GM19193 (cell line): ENCODE measurements at regions not wholly inside any gene's neighbourhood (a gene's known extent, or its start where the extent isn't known, plus 50 kb on each side); places are given as distances from the start of the nearest gene placed in this dataset.

ENCODE experiments used
- POLR2A ChIP-seq: IDR thresholded peaks from 4 replicates; pipeline ENCODE4 v1.6.1; 2011; ENCODE audit not compliant: insufficient read depth, insufficient read length; ENCODE audit errors: extremely low read depth

DNA sequence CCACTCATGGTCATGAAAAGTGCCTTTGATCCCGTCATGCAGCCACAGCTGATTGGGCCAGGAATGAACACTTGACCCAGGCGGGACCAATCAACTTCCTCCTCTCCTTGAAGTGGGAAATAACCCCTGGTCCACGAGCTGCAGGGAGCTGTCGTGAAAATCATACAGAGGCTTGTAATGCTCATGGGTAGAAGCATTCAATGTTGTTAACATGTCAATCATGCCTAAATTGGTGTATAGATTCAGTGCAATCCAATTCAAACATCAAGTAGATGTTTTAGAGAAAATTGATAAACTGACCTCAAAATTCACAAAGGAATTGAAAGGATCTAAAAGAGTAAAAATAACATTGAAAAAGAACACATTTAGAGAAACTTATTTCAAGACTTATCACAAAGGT, 1019.0 kb upstream of the TMEM132C start:
- TF ChIP-seq POLR2A: no peak

DNA sequence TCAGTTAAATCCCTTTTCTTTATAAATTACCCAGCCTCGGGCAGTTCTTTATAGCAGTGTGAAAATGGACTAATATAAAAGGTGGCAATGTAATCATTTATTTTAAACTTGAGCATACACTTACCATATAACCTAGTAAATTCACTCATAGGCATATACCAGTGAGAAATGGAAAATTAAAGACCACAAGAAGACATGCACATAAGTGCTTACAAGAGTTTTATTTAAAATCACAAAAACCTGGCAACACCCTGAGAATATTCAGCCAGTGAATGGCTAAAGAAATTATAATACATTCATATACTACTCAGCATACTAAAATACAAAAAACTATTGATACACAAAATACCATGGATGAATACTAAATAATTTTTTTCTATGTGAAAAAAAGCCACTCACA, 1017.5 kb upstream of the TMEM132C start:
- no peak for TF ChIP-seq POLR2A

DNA sequence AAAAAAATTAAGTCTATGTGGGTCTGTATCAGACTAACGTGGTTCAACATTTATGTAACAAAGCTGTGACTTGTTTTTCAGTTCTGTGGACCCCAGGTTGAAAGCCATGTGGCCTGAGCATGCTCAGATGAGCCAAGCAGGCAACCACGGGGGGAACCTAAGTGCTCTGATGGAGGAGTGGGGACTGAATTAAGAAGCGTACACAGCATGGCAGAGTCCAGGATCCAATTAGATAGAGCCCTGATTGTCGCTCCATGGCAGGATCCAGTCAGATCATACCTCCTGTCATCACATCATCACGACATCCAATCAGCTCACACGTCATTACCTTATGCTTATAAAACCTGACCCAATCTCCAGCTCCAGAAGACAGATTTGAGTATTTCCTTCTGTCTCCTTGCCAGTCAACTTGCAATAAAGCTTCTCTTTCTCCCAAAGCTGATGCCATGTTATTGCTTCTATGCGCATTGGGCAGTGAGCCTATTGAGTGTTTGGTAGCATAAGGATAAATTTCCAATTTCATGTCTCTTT, 1013.1 kb upstream of the TMEM132C start:
- TF ChIP-seq POLR2A: no peak

DNA sequence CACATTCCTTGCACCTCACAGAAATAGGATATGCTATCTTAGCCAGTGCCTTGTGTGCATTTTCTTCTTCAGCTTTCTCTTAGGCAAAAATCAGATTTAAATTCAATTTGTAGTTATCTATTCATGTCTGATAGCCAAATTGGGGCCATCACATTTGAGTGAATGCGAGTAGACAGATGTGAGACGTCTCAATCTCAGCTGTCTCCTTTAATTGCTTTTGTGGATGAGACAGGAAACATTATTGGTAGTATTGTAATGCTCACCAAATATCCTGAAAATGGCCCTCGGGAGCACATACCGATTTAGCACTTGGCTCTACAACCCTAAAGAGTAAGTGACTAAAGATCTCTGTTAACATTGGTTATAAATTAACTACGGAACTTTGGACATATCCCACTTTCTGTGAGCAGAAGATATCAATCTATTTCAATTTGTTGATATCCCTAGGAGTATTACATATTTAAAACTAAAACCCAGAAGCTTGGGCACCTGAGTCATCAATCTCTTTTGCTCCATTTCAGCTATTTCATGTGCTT, 1012.5 kb upstream of the TMEM132C start:
- no peak for TF ChIP-seq POLR2A

DNA sequence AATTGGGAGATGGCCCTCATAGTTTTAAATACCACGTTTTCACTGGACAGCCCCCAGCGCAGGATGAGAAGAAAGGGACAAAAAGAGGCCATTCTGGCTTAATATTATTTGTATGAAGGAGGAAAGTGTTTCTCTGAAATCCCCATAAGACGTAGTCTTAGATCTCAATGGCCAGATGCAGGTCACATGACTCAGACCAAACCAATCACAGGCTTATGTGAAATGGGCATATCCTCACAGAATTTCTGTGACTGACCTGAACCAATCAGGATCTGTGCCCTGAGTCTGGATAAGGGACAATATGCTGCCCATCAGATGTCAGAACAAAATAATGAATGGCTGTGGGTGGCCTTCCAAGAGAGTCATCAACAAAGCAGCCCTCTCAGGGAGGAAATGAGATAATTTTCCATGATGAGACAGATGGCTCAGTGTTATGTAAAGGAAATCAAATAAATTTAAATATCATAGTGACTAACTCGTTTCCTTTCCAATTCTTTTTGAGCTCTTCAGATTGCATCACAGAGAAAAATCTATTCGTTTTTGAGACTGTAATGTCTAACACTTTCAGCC, 1009.5 kb upstream of the TMEM132C start:
- TF ChIP-seq POLR2A: no peak

DNA sequence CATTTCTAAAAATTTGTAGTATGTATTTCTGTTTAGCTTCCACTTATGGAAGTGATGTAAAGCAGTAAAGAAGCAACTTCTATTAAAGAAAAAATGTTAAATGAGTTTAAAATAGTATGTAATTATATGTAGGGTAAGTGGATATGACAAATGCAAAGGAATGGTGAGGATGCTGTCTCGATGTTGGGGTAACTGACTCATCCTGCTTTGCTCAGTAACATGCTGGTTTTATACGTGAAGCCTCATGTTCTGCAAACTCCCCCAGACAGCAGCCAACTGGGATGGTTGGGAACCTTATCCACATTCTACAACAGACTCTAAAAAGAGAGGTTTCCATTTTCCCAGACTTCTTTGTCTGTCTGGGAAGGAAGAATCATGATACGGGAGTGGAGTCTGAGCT, 1006.4 kb upstream of the TMEM132C start:
- TF ChIP-seq POLR2A: no peak

DNA sequence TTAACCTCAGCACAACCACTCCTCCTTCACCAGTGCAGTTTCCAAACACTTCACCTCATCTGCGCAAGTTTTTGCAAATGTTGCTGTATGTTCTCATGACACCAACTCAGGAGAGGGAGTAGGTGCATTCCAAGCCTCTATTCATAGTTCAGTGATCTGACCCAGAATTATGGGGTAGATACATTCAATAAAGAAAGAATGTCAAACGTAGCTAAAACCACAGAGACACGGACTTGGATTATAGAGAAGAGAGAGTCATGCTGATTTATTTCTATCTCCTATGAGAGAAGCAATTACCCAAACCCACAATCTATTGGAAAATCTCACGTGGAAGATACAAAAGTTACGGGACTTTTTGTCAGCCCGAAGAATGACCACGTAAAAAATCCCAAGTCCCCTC, 1006.0 kb upstream of the TMEM132C start:
- no peak for TF ChIP-seq POLR2A

DNA sequence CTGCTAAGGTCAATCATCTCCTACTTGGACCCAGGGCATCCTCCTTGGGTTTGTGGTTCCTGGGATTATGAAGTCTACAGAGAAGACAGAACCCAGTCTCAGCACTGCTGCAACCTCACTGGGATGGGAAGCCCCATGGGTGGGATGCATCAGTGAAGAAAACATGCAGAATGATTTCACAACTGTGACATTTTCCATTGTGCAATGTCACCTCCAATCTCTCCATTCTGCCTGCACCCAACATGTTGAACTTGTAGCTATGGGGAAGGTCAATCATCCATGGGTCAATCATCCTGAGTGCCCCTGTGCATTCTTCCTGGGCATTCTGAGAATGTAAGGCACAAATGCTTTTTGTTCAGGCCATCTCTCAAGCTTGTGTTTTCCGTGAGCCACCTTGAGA, 1004.4 kb upstream of the TMEM132C start:
- TF ChIP-seq POLR2A: no peak

DNA sequence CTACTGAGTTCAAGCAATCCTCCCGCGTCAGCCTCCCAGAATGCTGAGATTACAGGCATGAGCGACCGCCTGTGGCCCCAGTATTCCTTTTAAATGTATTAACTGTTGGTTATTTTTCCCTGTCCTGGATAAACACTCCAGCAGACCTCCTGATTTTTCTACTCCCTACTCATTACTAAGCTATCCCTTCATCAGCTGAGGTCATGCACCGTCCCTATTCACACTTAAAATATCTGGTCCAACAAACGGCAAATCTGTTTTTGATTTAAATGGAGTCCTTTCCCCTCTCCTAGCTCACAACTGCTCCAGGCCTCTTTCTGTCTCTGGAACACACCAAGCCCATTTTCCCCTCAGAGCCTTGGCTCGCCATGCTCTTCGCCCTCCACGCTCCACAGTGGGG, 1003.3 kb upstream of the TMEM132C start:
- no peak for TF ChIP-seq POLR2A

DNA sequence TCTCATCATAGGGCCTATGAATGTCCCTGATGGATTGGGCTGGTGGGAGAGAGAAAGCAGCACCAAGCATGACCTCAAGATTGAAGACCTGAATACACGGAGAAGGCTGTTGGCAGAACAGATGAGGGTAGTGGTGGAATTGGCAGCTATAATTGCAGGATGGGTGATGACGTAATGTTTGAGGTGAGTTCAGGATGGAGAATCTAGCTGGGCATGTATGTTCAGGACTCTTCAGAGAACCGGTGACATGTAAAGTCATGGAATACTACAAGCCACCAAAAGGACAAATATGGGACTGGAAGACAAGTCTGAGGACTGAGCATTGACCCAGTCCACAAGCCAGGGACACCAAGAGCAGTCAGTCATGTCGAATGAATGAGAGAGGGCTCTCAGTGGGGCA, 999.8 kb upstream of the TMEM132C start:
- TF ChIP-seq POLR2A: no peak

DNA sequence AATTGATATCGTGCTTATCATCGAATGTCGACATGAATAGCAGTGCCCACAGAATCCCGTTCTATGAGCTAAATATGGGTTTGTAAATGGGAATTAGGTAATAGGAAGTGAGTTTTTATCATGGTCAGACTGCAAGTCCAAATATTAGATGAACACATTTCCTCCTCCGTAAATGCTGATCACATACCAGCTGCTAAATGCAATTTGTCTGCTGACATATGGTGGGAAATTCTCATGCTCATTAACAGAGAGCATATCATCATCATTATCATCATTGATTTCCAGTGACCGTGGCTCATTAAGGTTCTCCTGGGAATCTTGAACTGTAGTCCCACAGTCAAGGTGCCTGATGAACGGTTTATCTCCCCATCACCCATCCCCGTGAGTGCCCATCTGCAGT, 998.8 kb upstream of the TMEM132C start:
- TF ChIP-seq POLR2A: no peak

DNA sequence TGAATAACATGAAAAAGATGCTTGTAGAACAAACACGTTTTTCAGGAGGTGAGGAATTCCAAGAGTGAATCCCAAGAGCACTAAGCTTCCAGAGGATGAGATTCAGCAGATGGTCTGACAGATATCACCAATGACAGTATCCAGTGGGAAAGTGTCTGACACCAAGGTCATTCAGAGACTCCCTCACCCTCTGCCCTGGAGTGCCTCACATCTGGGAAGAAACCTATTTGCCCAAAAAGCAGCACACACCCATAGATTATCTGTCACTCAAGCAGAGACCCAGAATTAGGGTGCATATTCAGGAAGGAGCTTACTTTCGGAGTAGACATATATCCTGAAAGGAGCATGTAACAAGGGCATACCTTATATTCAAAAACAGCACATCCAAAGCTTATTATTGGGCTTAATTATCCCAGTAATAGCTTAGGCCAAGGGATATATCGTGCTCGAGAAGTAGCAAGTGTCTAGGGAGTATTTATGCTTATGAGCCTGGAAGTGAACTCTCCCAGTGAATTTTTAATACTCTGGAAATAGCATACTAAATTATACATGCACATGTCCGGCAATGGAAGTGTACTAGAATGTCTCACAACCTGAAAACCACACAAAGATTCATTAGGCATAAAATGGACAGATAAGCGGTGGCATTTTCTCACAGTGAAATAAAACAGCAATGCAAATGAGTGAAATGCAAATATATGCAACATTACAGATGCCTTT, 998.1 kb upstream of the TMEM132C start:
- TF ChIP-seq POLR2A: no peak

DNA sequence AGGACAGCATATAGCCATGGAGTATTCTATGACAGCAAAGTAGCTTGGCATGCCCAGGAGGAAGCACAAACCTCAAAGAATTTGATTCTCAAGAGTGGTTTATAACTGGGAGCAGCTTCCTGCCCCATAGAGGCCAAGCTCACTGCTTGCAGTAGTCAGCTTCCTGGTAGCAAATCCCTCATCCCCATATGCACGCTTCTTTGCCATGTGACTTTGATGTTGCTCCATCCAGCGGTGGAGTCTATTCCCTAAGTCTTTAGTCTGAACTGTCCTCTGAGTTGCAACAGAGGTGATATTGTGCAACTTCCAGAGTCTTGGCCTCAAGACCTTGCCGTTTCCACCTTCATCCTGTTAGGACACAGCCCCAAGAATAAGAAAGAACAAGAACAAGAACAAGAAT, 996.8 kb upstream of the TMEM132C start:
- no peak for TF ChIP-seq POLR2A

DNA sequence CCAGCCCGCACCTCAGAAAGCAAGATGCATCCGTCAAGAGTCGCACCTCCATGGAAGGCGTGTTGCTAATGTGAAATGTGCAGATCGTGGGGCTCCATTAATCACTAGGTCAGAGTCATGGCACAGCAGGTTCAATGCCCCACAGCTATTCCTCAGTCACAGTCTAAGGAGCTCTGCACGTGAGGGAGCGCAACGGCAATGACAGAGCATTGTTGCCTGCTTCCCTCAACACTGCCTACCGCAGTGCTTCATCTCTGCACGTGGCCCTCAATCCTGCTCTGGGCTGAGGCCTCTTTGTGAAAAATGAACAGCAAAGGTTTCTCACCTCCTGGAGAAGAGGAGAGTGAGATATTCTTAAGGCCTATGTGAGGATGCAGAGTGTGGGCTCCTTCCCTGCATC, 995.2 kb upstream of the TMEM132C start:
- no peak for TF ChIP-seq POLR2A

DNA sequence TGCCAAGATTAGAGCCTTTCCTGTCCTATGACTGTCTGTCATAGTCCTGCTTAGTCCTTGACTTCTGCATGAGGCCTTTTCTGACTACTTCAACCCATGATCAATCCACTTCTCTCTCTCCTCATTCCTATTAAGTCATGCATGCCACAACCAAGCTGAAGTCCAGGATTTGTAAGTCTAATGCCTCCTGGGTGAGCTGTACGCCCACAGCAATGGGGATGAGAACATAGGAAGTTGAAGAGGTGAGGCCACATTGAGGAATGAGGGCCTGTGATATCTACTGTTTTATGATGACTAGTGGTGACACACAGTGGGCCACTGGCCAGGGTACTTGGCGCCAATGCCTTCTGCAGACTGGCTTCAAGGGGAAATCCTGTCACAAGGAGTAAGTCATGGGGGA, 994.1 kb upstream of the TMEM132C start:
- no peak for TF ChIP-seq POLR2A

DNA sequence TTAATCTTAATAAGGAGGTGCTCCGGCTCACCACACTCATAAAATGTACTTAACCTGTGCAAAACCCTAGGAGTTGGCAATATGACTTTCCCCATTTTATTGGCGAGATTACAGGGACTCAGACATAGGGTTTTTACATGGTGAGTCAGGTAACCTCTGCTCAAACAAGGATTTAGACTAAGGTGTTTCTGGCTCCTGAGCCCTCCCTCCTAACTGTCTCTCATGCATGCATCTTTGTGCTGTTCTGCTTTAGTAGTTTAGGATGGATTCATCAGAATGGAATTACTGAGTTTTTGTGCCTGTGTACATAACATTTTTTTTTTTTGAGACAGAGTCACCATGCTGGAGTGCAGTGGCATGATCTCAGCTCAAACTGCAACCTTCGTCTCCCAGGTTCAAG, 993.3 kb upstream of the TMEM132C start:
- TF ChIP-seq POLR2A: no peak
